IPS-15b (cell line): ENCODE measurements at regions not wholly inside any gene's neighbourhood (a gene's known extent, or its start where the extent isn't known, plus 50 kb on each side); places are given as distances from the start of the nearest gene placed in this dataset.
"Not testable (repeated sequence)": the region's sequence is repeated elsewhere in the genome, so short reads cannot be mapped to it uniquely, and the experiment has no call there.

Experiments
- H3K27me3 ChIP-seq: one replicate; pipeline ENCODE4 v1.6.1; 2013; ENCODE audit warnings: low read length; ENCODE audit not compliant: control insufficient read depth, insufficient read depth
- H3K36me3 ChIP-seq: one replicate; pipeline ENCODE4 v1.6.1; 2013; ENCODE audit warnings: low read length; ENCODE audit not compliant: control insufficient read depth, insufficient read depth
- H3K4me1 ChIP-seq: one replicate; pipeline ENCODE4 v1.6.1; 2013; ENCODE audit warnings: mild to moderate bottlenecking, low read length; ENCODE audit not compliant: control insufficient read depth, insufficient read depth
- H3K4me3 ChIP-seq: one replicate; pipeline ENCODE4 v1.5.1; 2013; ENCODE audit warnings: low read depth, low read length
- H3K9ac ChIP-seq: one replicate; pipeline ENCODE4 v1.6.1; 2013; ENCODE audit warnings: low read depth, mild to moderate bottlenecking, low read length
- H3K9me3 ChIP-seq: one replicate; pipeline ENCODE4 v1.6.1; 2013; ENCODE audit warnings: mild to moderate bottlenecking, low read length; ENCODE audit not compliant: control insufficient read depth, insufficient read depth

DNA sequence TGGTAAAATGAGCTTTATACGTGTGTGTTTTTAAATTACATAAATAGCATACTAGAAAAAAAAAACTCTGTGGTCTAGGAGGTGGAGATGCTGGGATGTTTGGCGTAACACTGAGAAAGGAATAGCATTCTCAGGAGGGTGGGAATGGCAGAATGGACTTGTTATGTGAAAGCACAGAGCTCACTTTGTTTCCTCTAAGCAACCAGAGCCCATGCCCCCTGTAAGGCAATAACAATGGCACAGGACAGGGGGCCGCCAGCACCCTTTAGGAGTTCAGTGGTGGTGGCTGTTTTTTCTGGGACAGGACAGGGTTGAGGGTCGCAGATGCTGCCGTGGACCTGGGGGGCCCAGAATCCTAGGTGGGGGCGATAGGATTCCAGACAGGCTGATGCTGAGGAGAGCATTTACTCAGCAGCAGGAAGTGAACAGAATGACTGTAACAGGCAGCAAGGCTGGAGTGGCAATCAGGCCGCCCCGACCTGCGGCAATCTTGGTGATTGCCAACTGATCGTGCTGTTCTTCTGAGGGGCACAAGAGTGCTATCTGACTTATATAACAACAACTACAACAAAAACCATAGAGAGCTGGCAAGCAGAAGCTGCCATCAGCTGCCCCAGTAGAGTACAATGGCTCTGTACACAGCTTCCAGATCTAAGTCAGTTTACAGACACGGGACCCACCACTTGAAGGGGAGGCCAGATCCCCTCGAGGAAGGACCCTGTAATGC, 160.4 kb downstream of the UACA start:
- Histone ChIP-seq H3K9ac (no peak overlapping the region), H3K9me3 (no peaks in the 10 kb centered on the region), H3K27me3 (no peaks in the 10 kb centered on the region), H3K4me3 (no peak overlapping the region), H3K4me1 (peaks cover 3% of the 10 kb centered on the region), H3K36me3 (no peaks in the 10 kb centered on the region)

DNA sequence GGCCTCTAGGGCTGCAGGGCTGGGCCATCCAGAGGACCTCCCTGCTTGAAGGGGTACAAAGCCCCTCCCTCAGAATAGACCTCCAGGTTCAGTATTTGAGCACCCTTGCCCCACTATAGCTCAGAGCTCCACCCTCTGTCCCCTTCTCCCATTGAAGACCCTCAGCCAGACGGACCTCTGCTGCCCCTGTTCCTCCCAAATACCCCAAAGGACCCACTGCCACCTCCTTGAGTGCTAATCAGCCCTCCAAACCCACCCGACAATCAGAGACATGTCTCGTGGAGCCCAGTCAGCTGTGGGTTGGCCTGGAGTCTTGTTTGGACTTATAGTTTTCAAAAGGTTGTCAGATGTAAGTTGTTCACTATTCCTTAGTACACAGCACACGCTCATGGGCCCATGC, 161.1 kb downstream of the UACA start:
- Histone ChIP-seq H3K4me1 (peaks cover 3% of the 10 kb centered on the region), H3K27me3 (no peaks in the 10 kb centered on the region), H3K4me3 (no peak overlapping the region), H3K36me3 (no peaks in the 10 kb centered on the region), H3K9me3 (no peaks in the 10 kb centered on the region), H3K9ac (no peak overlapping the region)

DNA sequence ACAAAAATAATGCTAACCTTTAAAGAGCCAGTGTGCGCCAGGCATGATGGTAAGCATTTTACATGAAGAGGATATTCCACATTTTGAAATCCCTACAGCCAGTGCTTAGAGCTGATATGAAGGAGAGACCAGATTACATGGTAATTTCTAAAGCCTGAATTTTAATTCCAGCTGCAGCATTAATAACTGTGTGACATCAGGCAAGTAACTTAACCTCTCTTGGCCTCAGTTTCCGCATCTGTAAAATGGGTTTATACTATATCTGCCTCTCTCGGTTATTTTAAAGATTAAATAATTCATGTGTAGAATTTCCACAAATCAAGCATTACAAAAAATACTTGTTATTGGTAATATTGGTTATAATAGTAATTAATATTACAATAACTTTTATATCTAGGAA, 165.4 kb downstream of the UACA start:
- H3K9me3 ChIP-seq: no peaks in the 10 kb centered on the region
- H3K4me3 ChIP-seq: no peak overlapping the region
- no peaks in the 10 kb centered on the region for H3K27me3 ChIP-seq
- H3K9ac ChIP-seq: no peak overlapping the region
- no peaks in the 10 kb centered on the region for H3K4me1 ChIP-seq
- H3K36me3 ChIP-seq: no peaks in the 10 kb centered on the region

DNA sequence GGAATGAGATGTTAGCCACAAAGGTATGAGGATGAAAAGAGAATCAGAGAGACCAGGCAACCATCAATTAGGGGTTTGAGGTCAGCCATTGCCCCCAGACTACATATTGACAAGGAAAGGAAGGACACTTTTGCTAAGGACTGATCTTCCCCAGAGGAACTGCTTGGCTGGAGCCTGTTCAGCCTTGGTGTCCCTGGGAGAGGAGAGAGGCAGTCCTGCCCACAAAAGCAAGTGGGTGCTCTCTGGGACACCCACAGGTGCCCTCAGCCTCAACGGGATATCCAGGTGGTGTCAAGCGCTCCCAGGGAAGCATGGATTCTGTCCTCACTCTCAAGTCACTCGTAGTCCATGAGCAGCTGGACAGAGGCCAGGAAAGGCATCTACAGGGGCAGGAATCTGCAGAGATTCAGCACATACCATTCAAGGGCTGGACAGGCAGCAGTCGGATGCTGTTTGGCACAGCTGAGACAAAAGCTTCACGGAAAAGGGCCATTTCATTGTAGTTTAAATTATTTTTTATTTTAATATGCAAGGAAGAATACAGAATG, 166.2 kb downstream of the UACA start:
- Histone ChIP-seq H3K4me1 (no peaks in the 10 kb centered on the region), H3K4me3 (no peak overlapping the region), H3K27me3 (no peaks in the 10 kb centered on the region), H3K9ac (no peak overlapping the region), H3K36me3 (no peaks in the 10 kb centered on the region), H3K9me3 (no peaks in the 10 kb centered on the region)

DNA sequence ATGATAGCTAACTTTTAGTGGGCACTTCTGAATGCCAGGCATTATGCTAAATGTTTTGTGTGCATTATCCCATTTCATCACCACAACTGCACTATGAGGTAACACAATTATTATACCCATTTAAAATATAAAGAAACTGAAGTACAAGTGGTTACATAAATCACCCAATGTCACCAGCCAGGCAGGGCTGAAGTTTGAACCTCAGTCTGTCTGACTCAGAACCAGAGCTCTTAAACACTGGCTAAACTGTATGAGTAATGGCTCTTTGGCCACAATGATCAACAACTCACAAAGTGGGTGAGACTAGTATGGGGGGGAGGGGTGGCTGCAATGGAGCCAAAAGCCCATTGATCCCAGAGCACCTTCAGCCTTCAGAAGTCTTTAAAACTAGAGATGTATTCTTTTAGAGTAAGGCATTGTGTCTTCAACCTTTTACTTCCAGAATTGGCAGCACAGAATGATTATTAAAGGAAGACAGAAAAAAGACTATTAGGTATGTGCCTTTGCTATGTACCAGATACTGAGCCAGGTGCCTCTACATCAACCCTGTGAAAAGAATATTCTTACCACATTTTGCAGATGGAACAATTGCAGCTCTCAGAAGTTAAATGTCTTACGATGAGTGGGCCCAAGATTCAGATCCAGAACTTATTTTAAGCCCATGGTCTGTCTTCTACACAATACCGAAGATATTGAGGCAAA, 166.9 kb downstream of the UACA start:
- no peaks in the 10 kb centered on the region for H3K27me3 ChIP-seq
- H3K4me1 ChIP-seq: no peaks in the 10 kb centered on the region
- no peaks in the 10 kb centered on the region for H3K9me3 ChIP-seq
- no peak overlapping the region for H3K4me3 ChIP-seq
- H3K9ac ChIP-seq: no peak overlapping the region
- H3K36me3 ChIP-seq: no peaks in the 10 kb centered on the region

DNA sequence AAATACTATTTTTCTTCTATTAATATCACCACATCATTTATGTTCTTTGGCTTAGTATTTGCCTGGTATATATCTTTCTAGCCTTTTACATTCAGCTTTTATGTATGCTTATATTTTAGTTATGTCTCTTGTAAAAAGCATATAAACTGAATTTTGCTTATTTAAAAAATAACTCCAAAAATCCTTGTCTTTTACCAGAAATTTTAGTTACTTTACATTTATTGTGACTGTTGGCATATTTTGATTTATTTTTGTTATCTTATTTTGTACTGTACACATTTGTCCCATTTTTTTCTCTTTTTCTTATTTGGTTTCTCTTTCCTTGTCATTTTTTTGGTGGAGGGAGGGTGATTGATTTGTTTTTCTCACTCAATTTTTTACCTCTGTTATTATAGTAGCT, 169.6 kb downstream of the UACA start:
- H3K4me3 ChIP-seq: no peak overlapping the region
- no peaks in the 10 kb centered on the region for H3K27me3 ChIP-seq
- no peak overlapping the region for H3K9ac ChIP-seq
- no peaks in the 10 kb centered on the region for H3K9me3 ChIP-seq
- H3K4me1 ChIP-seq: no peaks in the 10 kb centered on the region
- no peaks in the 10 kb centered on the region for H3K36me3 ChIP-seq

DNA sequence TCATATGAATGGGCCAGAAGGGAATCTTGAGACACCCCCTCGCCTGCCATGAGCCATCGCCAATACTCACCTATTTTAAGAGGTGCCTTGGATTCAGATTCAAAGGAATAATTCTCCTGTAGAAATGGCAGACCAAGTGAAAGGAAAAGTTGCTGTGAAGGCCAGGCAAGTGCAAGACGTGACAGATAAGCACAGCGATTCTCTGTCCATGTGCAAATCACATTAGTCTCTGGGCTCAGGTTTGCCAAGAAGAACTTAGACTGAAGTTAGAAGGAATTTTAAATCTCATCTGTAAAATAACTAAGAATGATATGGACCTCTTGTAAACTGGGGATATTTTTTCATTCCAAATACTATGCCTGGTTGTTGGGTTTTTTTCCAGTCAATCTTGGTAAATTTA, 173.6 kb downstream of the UACA start:
- Histone ChIP-seq H3K4me3 (no peak overlapping the region), H3K4me1 (no peaks in the 10 kb centered on the region), H3K9ac (no peak overlapping the region), H3K27me3 (peaks cover 4% of the 10 kb centered on the region), H3K36me3 (no peaks in the 10 kb centered on the region), H3K9me3 (no peaks in the 10 kb centered on the region)

DNA sequence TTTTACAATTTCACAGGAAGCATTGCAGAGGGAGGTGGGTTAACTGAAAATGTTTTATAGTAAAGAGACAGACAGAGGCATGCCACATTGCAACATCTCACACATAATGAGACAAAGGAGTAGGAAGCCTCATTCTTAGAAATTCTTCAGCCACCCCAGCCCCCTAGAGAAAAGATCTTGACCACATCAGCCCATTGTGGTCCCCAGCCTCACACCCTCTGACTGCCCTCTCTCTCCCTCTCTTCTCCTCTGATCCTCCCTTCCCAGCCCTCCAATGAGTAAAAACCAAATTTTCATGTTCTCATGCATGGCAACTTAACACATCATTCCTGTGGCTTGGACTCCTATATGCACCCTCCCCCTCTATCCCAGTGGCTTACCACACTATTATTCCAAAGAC, 174.1 kb downstream of the UACA start:
- Histone ChIP-seq H3K9ac (no peak overlapping the region), H3K4me3 (no peak overlapping the region)

DNA sequence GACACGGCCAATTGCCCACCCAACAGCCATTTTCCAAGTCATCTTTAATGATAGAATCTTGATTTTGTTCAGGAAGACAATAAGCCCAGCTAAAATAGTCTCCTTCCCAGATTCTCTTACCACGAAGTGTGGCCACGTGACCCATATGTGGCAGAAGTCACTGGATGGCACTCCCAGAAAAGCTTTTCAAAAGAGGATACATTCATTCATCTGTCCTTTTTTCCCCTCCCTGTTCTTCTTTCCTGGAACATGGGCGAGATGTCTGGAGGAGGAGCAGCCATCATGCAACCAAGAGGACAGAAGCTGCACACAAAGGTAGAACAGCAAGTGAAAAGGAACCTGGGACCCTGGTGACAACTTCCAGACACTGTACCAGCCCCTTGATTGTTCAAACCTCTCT, 174.7 kb downstream of the UACA start:
- Histone ChIP-seq H3K4me1 (no peaks in the 10 kb centered on the region), H3K9me3 (no peaks in the 10 kb centered on the region), H3K4me3 (no peak overlapping the region), H3K9ac (no peak overlapping the region), H3K36me3 (no peaks in the 10 kb centered on the region), H3K27me3 (peaks cover 13% of the 10 kb centered on the region)

More for the DNA sequence above, 174.1 kb downstream of the UACA start:
- Histone ChIP-seq H3K4me1 (no peaks in the 10 kb centered on the region), H3K27me3 (peaks cover 9% of the 10 kb centered on the region), H3K36me3 (no peaks in the 10 kb centered on the region), H3K9me3 (no peaks in the 10 kb centered on the region)

DNA sequence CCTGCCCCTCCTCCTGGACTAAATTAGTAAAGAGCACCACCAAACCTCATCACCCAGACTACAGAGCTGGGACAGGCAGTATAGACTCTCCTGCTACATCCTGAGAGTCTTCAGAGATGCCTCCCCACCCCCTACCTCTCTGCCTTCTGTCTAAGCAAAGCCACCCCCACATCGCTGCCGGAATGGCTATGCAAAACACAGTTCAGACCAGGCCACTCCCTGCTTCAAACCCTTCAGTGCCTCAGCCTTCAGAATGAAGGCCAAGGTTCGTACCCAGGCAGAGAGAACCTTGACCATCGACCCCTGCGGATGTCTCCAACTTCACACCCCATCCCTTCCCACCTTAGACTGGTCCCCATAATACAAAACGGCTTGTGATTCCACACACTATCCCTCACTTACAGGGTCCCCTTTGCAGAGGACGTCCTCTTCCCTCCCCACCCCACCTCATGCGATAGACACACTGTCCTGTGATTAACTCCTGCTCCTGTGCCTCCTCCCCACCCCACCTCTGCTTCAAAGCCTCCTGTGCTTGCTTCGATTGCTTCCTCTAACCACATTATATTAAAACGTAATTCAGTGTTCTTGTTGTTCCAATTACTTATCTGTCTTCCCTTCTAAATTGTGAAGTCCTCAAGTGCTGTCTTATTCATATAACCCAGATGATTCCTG, 175.3 kb downstream of the UACA start:
- no peaks in the 10 kb centered on the region for H3K9me3 ChIP-seq
- no peaks in the 10 kb centered on the region for H3K36me3 ChIP-seq
- peaks cover 13% of the 10 kb centered on the region for H3K27me3 ChIP-seq
- no peak overlapping the region for H3K9ac ChIP-seq
- H3K4me1 ChIP-seq: no peaks in the 10 kb centered on the region
- H3K4me3 ChIP-seq: no peak overlapping the region

DNA sequence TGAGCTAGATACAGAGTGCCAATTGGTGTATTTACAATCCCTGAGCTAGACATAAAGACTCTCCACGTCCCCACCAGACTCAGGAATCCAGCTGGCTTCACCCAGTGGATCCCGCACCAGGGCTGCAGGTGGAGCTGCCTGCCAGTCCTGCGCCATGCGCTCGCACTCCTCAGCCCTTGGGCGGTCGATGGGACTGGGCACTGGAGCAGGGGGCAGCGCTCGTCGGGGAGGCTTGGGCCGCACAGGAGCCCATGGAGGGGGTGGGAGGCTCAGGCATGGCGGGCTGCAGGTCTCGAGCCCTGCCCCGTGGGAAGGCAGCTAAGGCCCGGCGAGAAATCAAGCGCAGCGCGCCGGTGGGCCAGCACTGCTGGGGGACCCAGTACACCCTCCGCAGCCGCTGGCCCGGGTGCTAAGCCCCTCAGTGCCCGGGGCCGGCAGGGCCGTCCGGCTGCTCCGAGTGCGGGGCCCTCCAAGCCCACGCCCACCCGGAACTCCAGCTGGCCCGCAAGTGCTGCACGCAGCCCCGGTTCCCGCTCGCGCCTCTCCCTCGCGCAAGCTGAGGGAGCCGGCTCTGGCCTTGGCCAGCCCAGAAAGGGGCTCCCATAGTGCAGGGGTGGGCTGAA, 176.2 kb downstream of the UACA start:
- H3K4me1 ChIP-seq, H3K9ac ChIP-seq, H3K36me3 ChIP-seq, H3K9me3 ChIP-seq, H3K4me3 ChIP-seq: not testable (repeated sequence)
- peaks cover 13% of the 10 kb centered on the region for H3K27me3 ChIP-seq
